Neural progenitor cell (in vitro differentiated cells): ENCODE measurements at regions not wholly inside any gene's neighbourhood (a gene's known extent, or its start where the extent isn't known, plus 50 kb on each side); places are given as distances from the start of the nearest gene placed in this dataset.

Experiments used
- DNase-seq: peaks from one replicate; pipeline ENCODE4 v3.0.0-alpha.2; 2016; ENCODE audit warnings: low spot score
- H2AFZ ChIP-seq: fragments of 200-600 bp; sonication (generic); replicated peaks from 2 replicates; pipeline ENCODE4 v1.6.1; 2016; ENCODE audit warnings: antibody characterized with exemption
- H3F3A ChIP-seq: fragments of 200-600 bp; sonication (generic); 2 replicates; pipeline ENCODE4 v1.6.1; 2016; ENCODE audit warnings: antibody characterized with exemption, low read depth
- H3K27ac ChIP-seq: fragments of 200-600 bp; sonication (generic); 2 replicates; pipeline ENCODE4 v1.5.1; 2016; ENCODE audit warnings: mild to moderate bottlenecking
- H3K27me3 ChIP-seq: fragments of 200-600 bp; sonication (generic); 2 replicates; pipeline ENCODE4 v1.6.1; 2016; ENCODE audit warnings: mild to moderate bottlenecking, moderate library complexity
- H3K36me3 ChIP-seq: fragments of 200-600 bp; sonication (generic); 2 replicates; pipeline ENCODE4 v1.5.1; 2016
- H3K4me1 ChIP-seq: fragments of 200-600 bp; sonication (generic); 2 replicates; pipeline ENCODE4 v1.6.1; 2016; ENCODE audit warnings: mixed run types
- H3K4me2 ChIP-seq: fragments of 200-600 bp; sonication (generic); 2 replicates; pipeline ENCODE4 v1.6.1; 2016
- H3K4me3 ChIP-seq: fragments of 200-600 bp; sonication (generic); 2 replicates; pipeline ENCODE4 v1.5.1; 2016
- H3K79me2 ChIP-seq: fragments of 200-600 bp; sonication (generic); 2 replicates; pipeline ENCODE4 v1.6.1; 2016; ENCODE audit warnings: low read depth
- H3K9ac ChIP-seq: fragments of 200-600 bp; sonication (generic); 2 replicates; pipeline ENCODE4 v1.6.1; 2016
- H3K9me3 ChIP-seq: fragments of 200-600 bp; sonication (generic); 2 replicates; pipeline ENCODE4 v1.5.1; 2016; ENCODE audit warnings: low read depth
- H4K20me1 ChIP-seq: fragments of 200-600 bp; sonication (generic); 2 replicates; pipeline ENCODE4 v1.6.1; 2016; ENCODE audit warnings: low read depth
- H3K27ac Mint-ChIP-seq: 3 replicates; pipeline ENCODE4 v1.8.0; 2021; ENCODE audit warnings: mixed read lengths
- H3K27me3 Mint-ChIP-seq: 2 replicates; pipeline ENCODE4 v1.8.0; 2022; ENCODE audit warnings: low read depth, mild to moderate bottlenecking, inconsistent platforms, moderate library complexity, mixed read lengths; ENCODE audit not compliant: insufficient read depth
- H3K36me3 Mint-ChIP-seq: 3 replicates; pipeline ENCODE4 v1.8.0; 2021; ENCODE audit warnings: mixed read lengths
- H3K4me1 Mint-ChIP-seq: 3 replicates; pipeline ENCODE4 v1.8.0; 2021; ENCODE audit warnings: mixed read lengths
- H3K4me3 Mint-ChIP-seq: 3 replicates; pipeline ENCODE4 v1.8.0; 2021; ENCODE audit warnings: mild to moderate bottlenecking, moderate library complexity, mixed read lengths
- H3K9me3 Mint-ChIP-seq: 3 replicates; pipeline ENCODE4 v1.8.0; 2020; ENCODE audit warnings: mixed read lengths
- CTCF ChIP-seq: fragments of 200-600 bp; sonication (generic); IDR thresholded peaks from 2 replicates; pipeline ENCODE4 v1.5.1; 2017; ENCODE audit warnings: antibody characterized with exemption, mild to moderate bottlenecking
- EZH2 ChIP-seq: fragments of 200-600 bp; sonication (generic); IDR thresholded peaks from 2 replicates; pipeline ENCODE4 v1.6.1; 2017; ENCODE audit warnings: antibody characterized with exemption, mild to moderate bottlenecking, moderate library complexity
- EZH2phosphoT487 ChIP-seq: fragments of 200-600 bp; sonication (generic); IDR thresholded peaks from 2 replicates; pipeline ENCODE4 v1.6.1; 2017; ENCODE audit warnings: antibody characterized with exemption

GRCh38 chr3:144229330-144229729 is 257.7 kb downstream of the DIPK2A start:
- peaks cover 2% of the 10 kb centered on the region for H3K9me3 Mint-ChIP-seq
- H3K9ac ChIP-seq: no peak overlapping the region
- no peak overlapping the region for H3K4me3 ChIP-seq
- no peaks in the 10 kb centered on the region for H3K27me3 ChIP-seq
- no peak overlapping the region for H3K4me2 ChIP-seq
- H3K79me2 ChIP-seq: no peaks in the 10 kb centered on the region
- DNase-seq: no peak
- H3K36me3 ChIP-seq: no peaks in the 10 kb centered on the region
- no peaks in the 10 kb centered on the region for H3F3A ChIP-seq
- TF ChIP-seq CTCF (no peak), EZH2 (no peak), EZH2phosphoT487 (no peak)
- H3K27ac ChIP-seq: no peak overlapping the region
- H3K36me3 Mint-ChIP-seq: no peaks in the 10 kb centered on the region
- H4K20me1 ChIP-seq: no peaks in the 10 kb centered on the region
- H3K27me3 Mint-ChIP-seq: no peaks in the 10 kb centered on the region
- H3K9me3 ChIP-seq: no peaks in the 10 kb centered on the region
- H2AFZ ChIP-seq: no peak overlapping the region
- no peak overlapping the region for H3K4me3 Mint-ChIP-seq
- no peak overlapping the region for H3K27ac Mint-ChIP-seq
- no peaks in the 10 kb centered on the region for H3K4me1 ChIP-seq
- no peaks in the 10 kb centered on the region for H3K4me1 Mint-ChIP-seq

- H3K9ac ChIP-seq: no peak overlapping the region
- no peaks in the 10 kb centered on the region for H3K27me3 ChIP-seq
- DNase-seq: no peak
- H3K9me3 Mint-ChIP-seq: peaks cover 2% of the 10 kb centered on the region
- no peaks in the 10 kb centered on the region for H3K4me1 Mint-ChIP-seq
- no peak overlapping the region for H3K4me3 ChIP-seq
- H4K20me1 ChIP-seq: no peaks in the 10 kb centered on the region
- H3F3A ChIP-seq: no peaks in the 10 kb centered on the region
- no peaks in the 10 kb centered on the region for H3K4me1 ChIP-seq
- H3K79me2 ChIP-seq: no peaks in the 10 kb centered on the region
- no peak overlapping the region for H3K4me2 ChIP-seq
- no peak overlapping the region for H3K27ac Mint-ChIP-seq
- TF ChIP-seq EZH2 (no peak), CTCF (no peak), EZH2phosphoT487 (no peak)
- H3K36me3 Mint-ChIP-seq: no peaks in the 10 kb centered on the region
- no peaks in the 10 kb centered on the region for H3K27me3 Mint-ChIP-seq
- no peak overlapping the region for H3K27ac ChIP-seq
- no peak overlapping the region for H2AFZ ChIP-seq
- H3K4me3 Mint-ChIP-seq: no peak overlapping the region
- no peaks in the 10 kb centered on the region for H3K36me3 ChIP-seq
- no peaks in the 10 kb centered on the region for H3K9me3 ChIP-seq
Measured at GRCh38 chr3:144229953-144230352, 258.3 kb downstream of the DIPK2A start.

DNA sequence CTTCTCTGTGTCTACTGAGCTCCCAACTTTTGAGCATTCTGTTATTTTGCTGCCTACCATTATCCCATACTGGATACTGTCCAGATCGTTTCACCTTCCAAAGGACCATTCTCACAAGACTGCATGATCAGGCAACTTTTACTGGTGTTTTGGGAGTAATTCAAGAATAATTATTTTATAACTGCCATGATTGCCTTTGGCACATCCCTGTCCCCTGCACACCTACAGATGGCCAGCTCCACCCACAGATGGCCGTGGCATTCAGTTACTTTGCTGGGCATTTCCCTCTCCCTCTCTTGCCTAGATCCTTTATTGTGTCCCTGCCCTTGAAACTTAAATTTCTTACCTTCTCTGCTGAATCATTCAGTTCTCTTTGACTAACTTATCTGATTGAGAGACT is 263.9 kb downstream of the DIPK2A start:
- no peak overlapping the region for H3K4me3 ChIP-seq
- no peaks in the 10 kb centered on the region for H3K27me3 Mint-ChIP-seq
- H3K27ac Mint-ChIP-seq: no peak overlapping the region
- no peak overlapping the region for H3K4me3 Mint-ChIP-seq
- no peaks in the 10 kb centered on the region for H3K4me1 Mint-ChIP-seq
- no peaks in the 10 kb centered on the region for H3K4me1 ChIP-seq
- DNase-seq: no peak
- no peaks in the 10 kb centered on the region for H3K36me3 ChIP-seq
- no peak overlapping the region for H3K9ac ChIP-seq
- no peak for TF ChIP-seq CTCF
- TF ChIP-seq EZH2: no peak
- H3K27me3 ChIP-seq: no peaks in the 10 kb centered on the region
- H3F3A ChIP-seq: no peaks in the 10 kb centered on the region
- H3K4me2 ChIP-seq: no peak overlapping the region
- H4K20me1 ChIP-seq: no peaks in the 10 kb centered on the region
- no peaks in the 10 kb centered on the region for H3K9me3 Mint-ChIP-seq
- H3K27ac ChIP-seq: no peak overlapping the region
- no peaks in the 10 kb centered on the region for H3K79me2 ChIP-seq
- no peak overlapping the region for H2AFZ ChIP-seq
- no peaks in the 10 kb centered on the region for H3K9me3 ChIP-seq
- no peaks in the 10 kb centered on the region for H3K36me3 Mint-ChIP-seq

DNA sequence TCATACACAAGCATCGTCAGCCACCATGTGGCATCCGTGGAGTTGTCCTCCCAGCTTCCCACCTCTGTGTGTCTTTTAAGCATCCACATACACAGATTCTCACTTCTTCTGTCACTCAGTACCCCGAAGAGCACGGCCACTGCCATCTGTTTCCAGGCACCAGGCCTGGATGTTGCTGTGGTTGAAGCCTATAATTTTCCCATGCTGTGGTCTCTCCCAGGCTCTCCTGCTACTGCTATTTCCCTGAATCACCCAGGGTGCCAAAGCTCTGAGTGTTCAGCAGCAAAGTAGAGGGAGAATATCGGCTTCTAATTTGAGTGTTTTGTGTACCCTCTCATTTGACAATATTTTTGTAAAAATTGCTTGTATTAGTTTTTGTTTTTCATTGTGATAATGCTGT is 265.7 kb downstream of the DIPK2A start:
- H3K4me1 ChIP-seq: no peaks in the 10 kb centered on the region
- H2AFZ ChIP-seq: no peak overlapping the region
- no peaks in the 10 kb centered on the region for H3F3A ChIP-seq
- H3K4me3 Mint-ChIP-seq: no peak overlapping the region
- no peak overlapping the region for H3K4me3 ChIP-seq
- H3K36me3 Mint-ChIP-seq: no peaks in the 10 kb centered on the region
- H4K20me1 ChIP-seq: no peaks in the 10 kb centered on the region
- no peak for TF ChIP-seq CTCF
- TF ChIP-seq EZH2phosphoT487: no peak
- no peak for TF ChIP-seq EZH2
- H3K79me2 ChIP-seq: no peaks in the 10 kb centered on the region
- H3K36me3 ChIP-seq: no peaks in the 10 kb centered on the region
- H3K27ac ChIP-seq: no peak overlapping the region
- no peak overlapping the region for H3K27ac Mint-ChIP-seq
- no peak for DNase-seq
- H3K9ac ChIP-seq: no peak overlapping the region
- no peaks in the 10 kb centered on the region for H3K27me3 Mint-ChIP-seq
- no peaks in the 10 kb centered on the region for H3K9me3 ChIP-seq
- H3K27me3 ChIP-seq: no peaks in the 10 kb centered on the region
- H3K4me1 Mint-ChIP-seq: no peaks in the 10 kb centered on the region
- H3K4me2 ChIP-seq: no peak overlapping the region
- H3K9me3 Mint-ChIP-seq: no peaks in the 10 kb centered on the region
